HFFc6 (cell line): ENCODE measurements at regions not wholly inside any gene's neighbourhood (a gene's known extent, or its start where the extent isn't known, plus 50 kb on each side); places are given as distances from the start of the nearest gene placed in this dataset.
"Not testable (repeated sequence)": the region's sequence is repeated elsewhere in the genome, so short reads cannot be mapped to it uniquely, and the experiment has no call there.

Experiments
- DNase-seq: peaks from one replicate; pipeline ENCODE4 v3.0.0-alpha.2; 2018
- H3K27ac Mint-ChIP-seq: 2 replicates; pipeline ENCODE4 v1.8.0; 2020; ENCODE audit warnings: mild to moderate bottlenecking, mixed read lengths
- H3K27me3 Mint-ChIP-seq: 2 replicates; pipeline ENCODE4 v1.8.0; 2021; ENCODE audit warnings: mild to moderate bottlenecking, moderate library complexity, mixed read lengths; ENCODE audit not compliant: insufficient read depth
- H3K36me3 Mint-ChIP-seq: 2 replicates; pipeline ENCODE4 v1.8.0; 2021; ENCODE audit warnings: low read depth, mixed read lengths
- H3K4me1 Mint-ChIP-seq: 2 replicates; pipeline ENCODE4 v1.8.0; 2020; ENCODE audit warnings: low read depth, mixed read lengths
- H3K4me3 Mint-ChIP-seq: 2 replicates; pipeline ENCODE4 v1.8.0; 2020; ENCODE audit warnings: mild to moderate bottlenecking, moderate library complexity, mixed read lengths
- H3K9me3 Mint-ChIP-seq: 2 replicates; pipeline ENCODE4 v1.8.0; 2020; ENCODE audit warnings: mild to moderate bottlenecking, mixed read lengths
- CTCF ChIP-seq: fragments of 200-600 bp; sonication (generic); IDR thresholded peaks from 2 replicates; pipeline ENCODE4 v1.5.0; 2021; ENCODE audit warnings: antibody characterized with exemption, mild to moderate bottlenecking

- TF ChIP-seq CTCF, result no peak
- no peak for DNase-seq
- Mint-ChIP-seq H3K4me3 (no peak overlapping the region), H3K27me3 (no peaks in the 10 kb centered on the region), H3K27ac (no peak overlapping the region), H3K9me3 (peaks cover 31% of the 10 kb centered on the region), H3K36me3 (no peaks in the 10 kb centered on the region), H3K4me1 (no peaks in the 10 kb centered on the region)
Measured at GRCh38 chr18:34399892-34400291, 175.2 kb upstream of the NOL4 start.

DNA sequence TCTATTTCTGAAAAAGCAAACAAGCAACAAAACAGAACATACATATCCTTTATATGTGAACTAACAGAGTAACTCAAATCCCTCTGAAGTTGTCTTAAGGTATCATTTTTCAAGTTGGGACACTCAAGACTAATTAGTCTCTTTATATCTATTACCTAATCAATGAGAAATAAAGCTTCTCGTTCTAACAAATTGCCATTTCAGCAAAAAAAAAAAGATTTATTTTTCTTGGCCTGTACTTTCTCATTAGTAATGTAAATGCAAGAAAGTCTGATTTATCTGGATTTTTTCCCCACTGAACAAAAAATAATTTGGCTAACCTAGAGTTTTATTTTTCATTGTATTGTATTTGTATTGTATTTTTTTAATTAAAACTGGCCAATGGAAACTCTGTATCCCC, 176.1 kb upstream of the NOL4 start:
- Mint-ChIP-seq H3K36me3 (no peaks in the 10 kb centered on the region), H3K9me3 (peaks cover 27% of the 10 kb centered on the region), H3K27ac (no peak overlapping the region), H3K27me3 (no peaks in the 10 kb centered on the region), H3K4me1 (no peaks in the 10 kb centered on the region), H3K4me3 (no peak overlapping the region)
- no peak for DNase-seq
- TF ChIP-seq CTCF, result no peak

DNA sequence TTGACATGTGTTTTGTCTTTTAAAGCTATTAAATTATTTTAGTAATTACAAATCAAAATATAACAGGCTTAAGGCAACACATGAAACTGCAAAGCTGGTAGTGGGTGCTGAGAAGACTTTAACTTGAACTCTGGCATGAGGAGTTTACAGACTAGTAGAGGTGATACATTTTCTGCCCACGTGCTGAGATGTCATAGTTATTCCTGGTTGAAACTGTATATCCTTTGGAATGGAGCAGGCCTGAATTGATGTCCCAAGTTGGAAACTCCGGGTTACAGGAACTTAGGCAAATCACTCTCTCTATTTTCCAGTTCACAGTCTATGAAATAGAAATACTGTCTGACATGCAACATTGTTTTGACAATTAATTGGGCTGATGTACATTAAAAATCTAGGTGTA, 177.1 kb upstream of the NOL4 start:
- no peak for DNase-seq
- Mint-ChIP-seq H3K4me1 (no peaks in the 10 kb centered on the region), H3K27me3 (no peaks in the 10 kb centered on the region; the same call in 1 of the 2 replicates), H3K36me3 (no peaks in the 10 kb centered on the region), H3K9me3 (peaks cover 22% of the 10 kb centered on the region), H3K27ac (no peak overlapping the region), H3K4me3 (no peak overlapping the region)
- no peak for TF ChIP-seq CTCF

- H3K4me3 Mint-ChIP-seq, H3K27ac Mint-ChIP-seq, H3K36me3 Mint-ChIP-seq: not testable (repeated sequence)
Measured at GRCh38 chr18:34407471-34407870, 182.8 kb upstream of the NOL4 start.

DNA sequence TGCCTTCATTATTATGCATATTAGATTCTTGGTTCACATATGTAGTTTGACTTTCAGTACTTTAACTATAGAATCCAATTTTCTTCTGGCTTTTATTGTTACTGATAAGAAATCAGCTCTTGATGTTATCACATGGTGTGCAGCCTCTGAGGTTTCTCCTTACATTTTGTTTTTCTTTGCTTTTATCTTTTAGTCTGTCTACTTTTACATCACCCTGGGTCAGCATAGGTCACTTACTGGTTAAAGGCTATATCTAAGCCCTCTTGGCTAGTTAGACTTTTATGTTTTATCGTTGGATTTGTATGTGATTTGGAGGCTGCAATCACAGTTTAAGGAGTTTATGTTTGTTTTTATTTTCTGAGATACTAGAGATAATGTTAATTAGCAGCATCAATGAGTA, 187.2 kb upstream of the NOL4 start:
- DNase-seq, result no peak
- no peaks in the 10 kb centered on the region for H3K36me3 Mint-ChIP-seq
- H3K4me3 Mint-ChIP-seq, result no peak overlapping the region
- H3K27ac Mint-ChIP-seq, result no peak overlapping the region
- H3K4me1 Mint-ChIP-seq, result no peaks in the 10 kb centered on the region
- peaks cover 21% of the 10 kb centered on the region for H3K9me3 Mint-ChIP-seq
- no peaks in the 10 kb centered on the region for H3K27me3 Mint-ChIP-seq
- no peak for TF ChIP-seq CTCF

More at GRCh38 chr18:34407471-34407870, 182.8 kb upstream of the NOL4 start:
- H3K9me3 Mint-ChIP-seq, result peaks cover 29% of the 10 kb centered on the region
- not testable (repeated sequence) for H3K4me1 Mint-ChIP-seq, DNase-seq, H3K27me3 Mint-ChIP-seq

GRCh38 chr18:34431042-34431441, 206.3 kb upstream of the NOL4 start:
- H3K27ac Mint-ChIP-seq, result no peak overlapping the region
- no peaks in the 10 kb centered on the region for H3K4me1 Mint-ChIP-seq
- no peak for TF ChIP-seq CTCF
- no peak overlapping the region for H3K4me3 Mint-ChIP-seq
- H3K27me3 Mint-ChIP-seq, result no peaks in the 10 kb centered on the region
- no peaks in the 10 kb centered on the region; the same call in 1 of the 2 replicates for H3K36me3 Mint-ChIP-seq
- no peak for DNase-seq
- peaks cover 42% of the 10 kb centered on the region for H3K9me3 Mint-ChIP-seq
